Suprapubic skin (tissue), 4 donors: ENCODE measurements at regions not wholly inside any gene's neighbourhood (a gene's known extent, or its start where the extent isn't known, plus 50 kb on each side); places are given as distances from the start of the nearest gene placed in this dataset.

Experiments
- DNase-seq, 2 donors: peaks; one replicate each; pipeline ENCODE4 v3.0.0-alpha.2; 2019; ENCODE audit warnings: low spot score in 2 of 2
- H3K27ac ChIP-seq: fragments of 200-600 bp; sonication (generic); one replicate; pipeline ENCODE4 v1.5.1; 2019
- H3K27me3 ChIP-seq: fragments of 200-600 bp; sonication (generic); one replicate; pipeline ENCODE4 v1.5.1; 2019
- H3K36me3 ChIP-seq: fragments of 200-600 bp; sonication (generic); one replicate; pipeline ENCODE4 v1.5.1; 2019
- H3K4me1 ChIP-seq: fragments of 200-600 bp; sonication (generic); one replicate; pipeline ENCODE4 v1.5.1; 2019
- H3K4me3 ChIP-seq: fragments of 200-600 bp; sonication (generic); one replicate; pipeline ENCODE4 v1.5.1; 2019; ENCODE audit warnings: mild to moderate bottlenecking
- H3K9me3 ChIP-seq: fragments of 200-600 bp; sonication (generic); one replicate; pipeline ENCODE4 v1.5.1; 2019
- EP300 ChIP-seq: sonication (generic); formaldehyde crosslinking; IDR thresholded peaks from one replicate; pipeline ENCODE4 v1.6.1; 2017; ENCODE audit warnings: antibody characterized with exemption
- POLR2A ChIP-seq, 2 donors: fragments of 450-650 bp; IDR thresholded peaks; one replicate each; pipeline ENCODE4 v1.6.1; 2017; ENCODE audit warnings: antibody characterized with exemption in 2 of 2, mild to moderate bottlenecking in 2 of 2, moderate library complexity in 2 of 2
- POLR2AphosphoS5 ChIP-seq, 3 donors: sonication (generic); formaldehyde crosslinking; IDR thresholded peaks; one replicate each; pipeline ENCODE4 v1.6.1; 2017; ENCODE audit warnings: antibody characterized with exemption in 3 of 3
- WGBS: methylation state at CpG from one replicate; pipeline ENCODE4 v1.1.5; 2018; 5-methylcytosine and 5-hydroxymethylcytosine counted together
- TF ChIP-seq, protein P1 (sequence below), 2 donors: fragments of 200-600 bp in 1 of 2; fragments of 450-650 bp in 1 of 2; sonication (generic) in 1 of 2; IDR thresholded peaks; one replicate each; pipeline ENCODE4 v1.5.1; 2016 to 2019; ENCODE audit warnings: antibody characterized with exemption in 2 of 2, mild to moderate bottlenecking in 1 of 2, moderate library complexity in 1 of 2

- TF ChIP-seq POLR2A (IDR thresholded peaks at IDR 0.05) (no peak), EP300 (no peak), POLR2AphosphoS5 (IDR thresholded peaks at IDR 0.05) (no peak)
- TF ChIP-seq, protein P1, sequence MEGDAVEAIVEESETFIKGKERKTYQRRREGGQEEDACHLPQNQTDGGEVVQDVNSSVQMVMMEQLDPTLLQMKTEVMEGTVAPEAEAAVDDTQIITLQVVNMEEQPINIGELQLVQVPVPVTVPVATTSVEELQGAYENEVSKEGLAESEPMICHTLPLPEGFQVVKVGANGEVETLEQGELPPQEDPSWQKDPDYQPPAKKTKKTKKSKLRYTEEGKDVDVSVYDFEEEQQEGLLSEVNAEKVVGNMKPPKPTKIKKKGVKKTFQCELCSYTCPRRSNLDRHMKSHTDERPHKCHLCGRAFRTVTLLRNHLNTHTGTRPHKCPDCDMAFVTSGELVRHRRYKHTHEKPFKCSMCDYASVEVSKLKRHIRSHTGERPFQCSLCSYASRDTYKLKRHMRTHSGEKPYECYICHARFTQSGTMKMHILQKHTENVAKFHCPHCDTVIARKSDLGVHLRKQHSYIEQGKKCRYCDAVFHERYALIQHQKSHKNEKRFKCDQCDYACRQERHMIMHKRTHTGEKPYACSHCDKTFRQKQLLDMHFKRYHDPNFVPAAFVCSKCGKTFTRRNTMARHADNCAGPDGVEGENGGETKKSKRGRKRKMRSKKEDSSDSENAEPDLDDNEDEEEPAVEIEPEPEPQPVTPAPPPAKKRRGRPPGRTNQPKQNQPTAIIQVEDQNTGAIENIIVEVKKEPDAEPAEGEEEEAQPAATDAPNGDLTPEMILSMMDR (IDR thresholded peaks at IDR 0.05): no peak
- 60% methylated on average over 2 of the region's 2 CpGs for WGBS
Observed at GRCh38 chrX:110561034-110561433, 202.4 kb downstream of the RTL9 start.

GRCh38 chrX:110563282-110563681 is 204.6 kb downstream of the RTL9 start:
- Histone ChIP-seq H3K4me3 (no peak overlapping the region), H3K27me3 (no peaks in the 10 kb centered on the region), H3K4me1 (no peaks in the 10 kb centered on the region), H3K36me3 (no peaks in the 10 kb centered on the region), H3K27ac (no peak overlapping the region), H3K9me3 (no peaks in the 10 kb centered on the region)
- TF ChIP-seq POLR2A (IDR thresholded peaks at IDR 0.05) (no peak), EP300 (no peak), POLR2AphosphoS5 (IDR thresholded peaks at IDR 0.05) (no peak)
- TF ChIP-seq, protein P1 (IDR thresholded peaks at IDR 0.05): no peak
- DNase-seq: no peak

More at GRCh38 chrX:110561034-110561433, 202.4 kb downstream of the RTL9 start:
- no peaks in the 10 kb centered on the region for H3K36me3 ChIP-seq
- H3K27me3 ChIP-seq: no peaks in the 10 kb centered on the region
- H3K9me3 ChIP-seq: no peaks in the 10 kb centered on the region
- DNase-seq: no peak
- no peak overlapping the region for H3K4me3 ChIP-seq
- no peak overlapping the region for H3K27ac ChIP-seq
- no peaks in the 10 kb centered on the region for H3K4me1 ChIP-seq

GRCh38 chrX:110568441-110568840 is 209.8 kb downstream of the RTL9 start:
- H3K27ac ChIP-seq: no peak overlapping the region
- H3K4me3 ChIP-seq: no peak overlapping the region
- no peaks in the 10 kb centered on the region for H3K27me3 ChIP-seq
- WGBS: 62% methylated on average over 2 of the region's 2 CpGs
- no peaks in the 10 kb centered on the region for H3K9me3 ChIP-seq
- no peak for DNase-seq
- no peaks in the 10 kb centered on the region for H3K4me1 ChIP-seq
- H3K36me3 ChIP-seq: no peaks in the 10 kb centered on the region
- TF ChIP-seq, protein P1 (IDR thresholded peaks at IDR 0.05): no peak
- TF ChIP-seq POLR2AphosphoS5 (IDR thresholded peaks at IDR 0.05) (no peak), EP300 (no peak), POLR2A (IDR thresholded peaks at IDR 0.05) (no peak)

DNA sequence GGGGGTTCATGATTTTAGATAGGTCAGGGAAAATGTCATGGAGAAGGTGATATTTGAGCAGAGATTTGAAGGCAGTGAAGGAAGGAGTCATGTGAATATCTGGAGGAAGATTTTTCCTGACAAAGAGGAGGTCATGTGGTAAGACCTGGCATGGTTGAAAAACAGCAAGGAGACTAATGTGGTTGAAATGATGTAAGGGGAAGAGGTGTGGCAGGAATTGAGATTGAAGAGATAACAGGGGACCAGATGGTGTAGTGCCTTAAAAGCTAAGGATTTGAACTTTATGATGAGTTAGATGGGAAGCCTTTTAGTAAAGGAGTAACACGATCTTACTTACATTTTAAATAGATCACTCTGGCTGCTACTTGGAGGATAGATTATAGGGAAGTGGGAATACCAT is 210.9 kb downstream of the RTL9 start:
- no peaks in the 10 kb centered on the region for H3K36me3 ChIP-seq
- WGBS: 44% methylated on average over 1 of the region's 1 CpG

GRCh38 chrX:110578270-110578669 is 217.3 kb downstream of the CHRDL1 start:
- no peak overlapping the region for H3K27ac ChIP-seq
- TF ChIP-seq EP300: no peak
- TF ChIP-seq POLR2AphosphoS5 (IDR thresholded peaks at IDR 0.05): no peak
- TF ChIP-seq POLR2A (IDR thresholded peaks at IDR 0.05): no peak
- TF ChIP-seq, protein P1 (IDR thresholded peaks at IDR 0.05): no peak
- no peaks in the 10 kb centered on the region for H3K4me1 ChIP-seq
- no peak for DNase-seq
- no peak overlapping the region for H3K4me3 ChIP-seq
- no peaks in the 10 kb centered on the region for H3K9me3 ChIP-seq
- H3K27me3 ChIP-seq: no peaks in the 10 kb centered on the region
- no peaks in the 10 kb centered on the region for H3K36me3 ChIP-seq

More for the DNA sequence above, 210.9 kb downstream of the RTL9 start:
- Histone ChIP-seq H3K9me3 (no peaks in the 10 kb centered on the region), H3K27me3 (no peaks in the 10 kb centered on the region), H3K4me3 (no peak overlapping the region), H3K27ac (no peak overlapping the region), H3K4me1 (no peaks in the 10 kb centered on the region)
- no peak for DNase-seq
- TF ChIP-seq POLR2AphosphoS5 (IDR thresholded peaks at IDR 0.05) (no peak), EP300 (no peak), POLR2A (IDR thresholded peaks at IDR 0.05) (no peak)
- TF ChIP-seq, protein P1 (IDR thresholded peaks at IDR 0.05): no peak
